DOHH2 (cell line): ENCODE measurements at regions not wholly inside any gene's neighbourhood (a gene's known extent, or its start where the extent isn't known, plus 50 kb on each side); places are given as distances from the start of the nearest gene placed in this dataset.

Experiments
- H3F3A ChIP-seq: fragments of 200-600 bp; sonication (generic), shearing (Covaris generic); 2 replicates; pipeline ENCODE4 v1.6.0; 2016; ENCODE audit warnings: antibody characterized with exemption, mild to moderate bottlenecking; ENCODE audit not compliant: control insufficient read depth, insufficient read depth
- H3K27ac ChIP-seq: fragments of 200-600 bp; sonication (generic); 2 replicates; pipeline ENCODE4 v1.5.1; 2014; ENCODE audit warnings: low read depth, mild to moderate bottlenecking, low read length, moderate library complexity
- H3K27me3 ChIP-seq: fragments of 200-600 bp; sonication (generic); 2 replicates; pipeline ENCODE4 v1.6.1; 2014; ENCODE audit warnings: mild to moderate bottlenecking, low read length, mixed read lengths; ENCODE audit not compliant: control insufficient read depth
- H3K36me3 ChIP-seq: fragments of 200-600 bp; sonication (generic); 2 replicates; pipeline ENCODE4 v1.6.1; 2014; ENCODE audit warnings: mild to moderate bottlenecking, low read length, moderate library complexity, mixed read lengths; ENCODE audit not compliant: control insufficient read depth
- H3K4me1 ChIP-seq: fragments of 200-600 bp; sonication (generic); 2 replicates; pipeline ENCODE4 v1.6.1; 2014; ENCODE audit warnings: mild to moderate bottlenecking, low read length, mixed read lengths; ENCODE audit not compliant: control insufficient read depth
- H3K4me2 ChIP-seq: fragments of 200-600 bp; sonication (generic); 2 replicates; pipeline ENCODE4 v1.6.0; 2014; ENCODE audit warnings: mild to moderate bottlenecking, low read length, moderate library complexity
- H3K4me3 ChIP-seq: fragments of 200-600 bp; sonication (generic); 2 replicates; pipeline ENCODE4 v1.5.1; 2014; ENCODE audit warnings: mild to moderate bottlenecking, low read length, mixed read lengths
- H3K79me2 ChIP-seq: fragments of 200-600 bp; sonication (generic); 2 replicates; pipeline ENCODE4 v1.6.1; 2014; ENCODE audit warnings: mild to moderate bottlenecking, low read length, mixed read lengths; ENCODE audit not compliant: control insufficient read depth
- H3K9me2 ChIP-seq: fragments of 200-600 bp; sonication (generic); replicated peaks from 2 replicates; pipeline ENCODE4 v1.6.1; 2014; ENCODE audit warnings: mild to moderate bottlenecking, low read length, mixed read lengths; ENCODE audit not compliant: control insufficient read depth
- H3K9me3 ChIP-seq: fragments of 200-600 bp; sonication (generic); 2 replicates; pipeline ENCODE4 v1.6.1; 2014; ENCODE audit warnings: antibody characterized with exemption, low read length, mixed read lengths; ENCODE audit not compliant: control insufficient read depth, insufficient read depth
- H4K20me1 ChIP-seq: fragments of 200-600 bp; sonication (generic); 2 replicates; pipeline ENCODE4 v1.6.0; 2014; ENCODE audit warnings: low read depth, mild to moderate bottlenecking, antibody characterized with exemption, low read length, moderate library complexity; ENCODE audit not compliant: control insufficient read depth, insufficient read depth
- CTCF ChIP-seq: fragments of 200-600 bp; sonication (generic); IDR thresholded peaks from one replicate; pipeline ENCODE4 v1.5.1; 2014; ENCODE audit warnings: antibody characterized with exemption, mild to moderate bottlenecking, low read depth, low read length; ENCODE audit not compliant: poor library complexity, severe bottlenecking
- EZH2phosphoT487 ChIP-seq: fragments of 200-600 bp; sonication (generic); IDR thresholded peaks from 2 replicates; pipeline ENCODE4 v1.6.1; 2017; ENCODE audit warnings: borderline replicate concordance, mild to moderate bottlenecking, antibody characterized with exemption, low read length, moderate library complexity, mixed read lengths

GRCh38 chrX:126994032-126994600, 174.6 kb downstream of the PRR32 start:
- Histone ChIP-seq H3F3A (no peaks in the 10 kb centered on the region), H3K9me2 (no peaks in the 10 kb centered on the region), H3K4me1 (no peaks in the 10 kb centered on the region), H3K4me3 (no peak overlapping the region), H3K27me3 (no peaks in the 10 kb centered on the region), H3K79me2 (no peaks in the 10 kb centered on the region), H4K20me1 (no peaks in the 10 kb centered on the region), H3K9me3 (no peaks in the 10 kb centered on the region), H3K36me3 (no peaks in the 10 kb centered on the region), H3K27ac (no peak overlapping the region), H3K4me2 (no peak overlapping the region)
- TF ChIP-seq EZH2phosphoT487 (no peak), CTCF (no peak)

- no peaks in the 10 kb centered on the region for H3K27me3 ChIP-seq
- no peaks in the 10 kb centered on the region for H3K79me2 ChIP-seq
- no peaks in the 10 kb centered on the region for H3F3A ChIP-seq
- no peaks in the 10 kb centered on the region for H4K20me1 ChIP-seq
- no peak overlapping the region for H3K4me3 ChIP-seq
- TF ChIP-seq EZH2phosphoT487 (no peak), CTCF (no peak)
- no peak overlapping the region for H3K27ac ChIP-seq
- no peaks in the 10 kb centered on the region for H3K4me1 ChIP-seq
- H3K4me2 ChIP-seq = no peak overlapping the region
- H3K36me3 ChIP-seq = no peaks in the 10 kb centered on the region
- H3K9me3 ChIP-seq = no peaks in the 10 kb centered on the region
- no peaks in the 10 kb centered on the region for H3K9me2 ChIP-seq
These were observed 192.1 kb downstream of the PRR32 start for GRCh38 chrX:127011629-127012028.

GRCh38 chrX:127025013-127025412, 205.5 kb downstream of the PRR32 start:
- Histone ChIP-seq H4K20me1 (no peaks in the 10 kb centered on the region), H3K4me1 (no peaks in the 10 kb centered on the region), H3F3A (no peaks in the 10 kb centered on the region), H3K4me2 (no peak overlapping the region), H3K4me3 (no peak overlapping the region), H3K9me2 (no peaks in the 10 kb centered on the region), H3K27ac (no peak overlapping the region), H3K27me3 (no peaks in the 10 kb centered on the region), H3K79me2 (no peaks in the 10 kb centered on the region), H3K9me3 (no peaks in the 10 kb centered on the region), H3K36me3 (no peaks in the 10 kb centered on the region)
- no peak for TF ChIP-seq EZH2phosphoT487
- no peak for TF ChIP-seq CTCF
